ENCODE measurements at regions not wholly inside any gene's neighbourhood (a gene's known extent, or its start where the extent isn't known, plus 50 kb on each side); places are given as distances from the start of the nearest gene placed in this dataset.

- no peak for TF ChIP-seq CTCF (IDR thresholded peaks at IDR 0.05 in 4 of 5, conservative IDR thresholded peaks at IDR 0.05 in 1 of 5)
- TF ChIP-seq POLR2A (IDR thresholded peaks at IDR 0.05), result no peak
Observed at GRCh38 chr4:35052546-35052945, 1191.8 kb downstream of the ARAP2 start.
